ENCODE measurements at regions not wholly inside any gene's neighbourhood (a gene's known extent, or its start where the extent isn't known, plus 50 kb on each side); places are given as distances from the start of the nearest gene placed in this dataset.

GRCh38 chr13:72521940-72522661 lies 205.3 kb downstream of the MZT1 start:
- TF ChIP-seq POLR2A (IDR thresholded peaks at IDR 0.05) = no peak
- no peak for TF ChIP-seq CTCF (IDR thresholded peaks at IDR 0.05)

Measured in esophagus squamous epithelium (tissue), 4 donors.